Astrocyte (in vitro differentiated cells and primary cell): ENCODE measurements at regions not wholly inside any gene's neighbourhood (a gene's known extent, or its start where the extent isn't known, plus 50 kb on each side); places are given as distances from the start of the nearest gene placed in this dataset.
A peak's percentile ranks its signal among the peaks of the same experiment; 100 is the strongest.

Experiments
- DNase-seq: peaks from one replicate; pipeline ENCODE4 v3.0.0-alpha.2; 2010; ENCODE audit warnings: low read depth
- FAIRE-seq: peaks from 2 replicates; lab custom pipeline; 2011; peaks lifted over from hg19 to GRCh38; lab: Jason Lieb, UNC
- H2AFZ ChIP-seq: 2 replicates; pipeline ENCODE4 v1.6.0; 2012; ENCODE audit warnings: low read depth, low read length, inconsistent platforms
- H3K27ac ChIP-seq: 2 replicates; pipeline ENCODE4 v1.5.1; 2011; ENCODE audit warnings: low read depth, low read length, inconsistent platforms
- H3K27me3 ChIP-seq: 2 replicates; pipeline ENCODE4 v1.6.0; 2011; ENCODE audit warnings: low read length, inconsistent platforms; ENCODE audit not compliant: insufficient read depth
- H3K36me3 ChIP-seq: 2 replicates; pipeline ENCODE4 v1.5.1; 2011; ENCODE audit warnings: low read length, inconsistent platforms; ENCODE audit not compliant: insufficient read depth
- H3K4me1 ChIP-seq: 2 replicates; pipeline ENCODE4 v1.5.1; 2011; ENCODE audit warnings: low read length, inconsistent platforms; ENCODE audit not compliant: insufficient read depth
- H3K4me2 ChIP-seq: 2 replicates; pipeline ENCODE4 v1.6.0; 2012; ENCODE audit warnings: low read length, inconsistent platforms
- H3K4me3 ChIP-seq: 2 replicates; pipeline ENCODE4 v1.5.1; 2011; ENCODE audit warnings: low read depth, mild to moderate bottlenecking, low read length, inconsistent platforms; ENCODE audit not compliant: insufficient read depth
- H3K79me2 ChIP-seq: 2 replicates; pipeline ENCODE4 v1.6.0; 2012; ENCODE audit warnings: mild to moderate bottlenecking, low read length, inconsistent platforms; ENCODE audit not compliant: insufficient read depth
- H3K9ac ChIP-seq: 2 replicates; pipeline ENCODE4 v1.6.0; 2012; ENCODE audit warnings: mild to moderate bottlenecking, low read length, inconsistent platforms
- H3K9me3 ChIP-seq: 2 replicates; pipeline ENCODE4 v1.5.1; 2012; ENCODE audit warnings: low read depth, mild to moderate bottlenecking, low read length, inconsistent platforms; ENCODE audit not compliant: insufficient read depth
- H4K20me1 ChIP-seq: 2 replicates; pipeline ENCODE4 v1.6.0; 2012; ENCODE audit warnings: low read length, inconsistent platforms; ENCODE audit not compliant: insufficient read depth
- H3K27ac Mint-ChIP-seq: one replicate; pipeline ENCODE4 v1.8.0; 2021; ENCODE audit warnings: mild to moderate bottlenecking, mixed read lengths; ENCODE audit not compliant: unreplicated experiment
- H3K27me3 Mint-ChIP-seq: one replicate; pipeline ENCODE4 v1.8.0; 2021; ENCODE audit warnings: low read depth, mixed read lengths; ENCODE audit not compliant: unreplicated experiment
- H3K36me3 Mint-ChIP-seq: one replicate; pipeline ENCODE4 v1.8.0; 2021; ENCODE audit warnings: low read depth, mixed read lengths; ENCODE audit not compliant: unreplicated experiment
- H3K4me1 Mint-ChIP-seq: one replicate; pipeline ENCODE4 v1.8.0; 2021; ENCODE audit warnings: low read depth, mixed read lengths; ENCODE audit not compliant: unreplicated experiment
- H3K4me3 Mint-ChIP-seq: one replicate; pipeline ENCODE4 v1.8.0; 2021; ENCODE audit warnings: mild to moderate bottlenecking, moderate library complexity, mixed read lengths; ENCODE audit not compliant: unreplicated experiment
- H3K9me3 Mint-ChIP-seq: one replicate; pipeline ENCODE4 v1.8.0; 2021; ENCODE audit warnings: mild to moderate bottlenecking, mixed read lengths; ENCODE audit not compliant: unreplicated experiment
- CTCF ChIP-seq: IDR thresholded peaks from 2 replicates; pipeline ENCODE4 v1.5.1; 2011; ENCODE audit warnings: low read depth, mild to moderate bottlenecking, inconsistent platforms, low read length, moderate library complexity; ENCODE audit not compliant: insufficient read depth
- EZH2 ChIP-seq: IDR thresholded peaks from 2 replicates; pipeline ENCODE4 v1.6.1; 2012; ENCODE audit warnings: mild to moderate bottlenecking, low read length, inconsistent platforms; ENCODE audit not compliant: insufficient read depth

- Histone ChIP-seq H3K27me3 (no peaks in the 10 kb centered on the region), H4K20me1 (no peaks in the 10 kb centered on the region), H3K9me3 (no peaks in the 10 kb centered on the region), H3K9ac (no peak overlapping the region), H3K36me3 (no peaks in the 10 kb centered on the region), H3K4me1 (no peaks in the 10 kb centered on the region), H2AFZ (no peak overlapping the region), H3K4me3 (no peak overlapping the region), H3K4me2 (no peak overlapping the region), H3K27ac (no peak overlapping the region), H3K79me2 (no peaks in the 10 kb centered on the region)
- Mint-ChIP-seq H3K4me1 (no peaks in the 10 kb centered on the region), H3K27me3 (no peaks in the 10 kb centered on the region), H3K4me3 (no peak overlapping the region), H3K27ac (no peak overlapping the region), H3K9me3 (peaks cover 4% of the 10 kb centered on the region), H3K36me3 (no peaks in the 10 kb centered on the region)
- no peak for DNase-seq
- TF ChIP-seq CTCF (no peak), EZH2 (no peak)
- FAIRE-seq, result no peak
These were observed 1136.3 kb upstream of the CDH9 start for GRCh38 chr5:28174691-28175090.

GRCh38 chr5:28165096-28165495 lies 1126.7 kb upstream of the CDH9 start:
- no peak for FAIRE-seq
- H3K36me3 ChIP-seq, result no peaks in the 10 kb centered on the region
- no peaks in the 10 kb centered on the region for H3K4me1 ChIP-seq
- Mint-ChIP-seq H3K9me3 (no peaks in the 10 kb centered on the region), H3K36me3 (no peaks in the 10 kb centered on the region), H3K4me3 (no peak overlapping the region), H3K27ac (peak overlapping the region; percentile 56), H3K4me1 (peaks cover 9% of the 10 kb centered on the region), H3K27me3 (no peaks in the 10 kb centered on the region)
- H3K27me3 ChIP-seq, result no peaks in the 10 kb centered on the region
- no peaks in the 10 kb centered on the region for H4K20me1 ChIP-seq
- peak; percentile 30 for DNase-seq
- no peak overlapping the region for H3K27ac ChIP-seq
- H3K79me2 ChIP-seq, result no peaks in the 10 kb centered on the region
- no peaks in the 10 kb centered on the region for H3K9me3 ChIP-seq
- H2AFZ ChIP-seq, result no peak overlapping the region
- H3K4me3 ChIP-seq, result no peak overlapping the region
- TF ChIP-seq CTCF, result no peak
- H3K4me2 ChIP-seq, result peak overlapping the region; percentile 45
- no peak overlapping the region for H3K9ac ChIP-seq

GRCh38 chr5:28164568-28164967 lies 1126.2 kb upstream of the CDH9 start:
- Mint-ChIP-seq H3K4me3 (no peak overlapping the region), H3K4me1 (peaks cover 9% of the 10 kb centered on the region), H3K27me3 (no peaks in the 10 kb centered on the region), H3K36me3 (no peaks in the 10 kb centered on the region), H3K27ac (no peak overlapping the region), H3K9me3 (no peaks in the 10 kb centered on the region)
- H3K4me3 ChIP-seq, result no peak overlapping the region
- TF ChIP-seq CTCF (no peak), EZH2 (no peak)
- no peaks in the 10 kb centered on the region for H3K27me3 ChIP-seq
- DNase-seq, result no peak
- no peaks in the 10 kb centered on the region for H3K9me3 ChIP-seq
- no peak overlapping the region for H3K9ac ChIP-seq
- no peaks in the 10 kb centered on the region for H3K79me2 ChIP-seq
- no peak for FAIRE-seq
- H3K27ac ChIP-seq, result no peak overlapping the region
- H3K36me3 ChIP-seq, result no peaks in the 10 kb centered on the region
- no peak overlapping the region for H3K4me2 ChIP-seq
- H2AFZ ChIP-seq, result no peak overlapping the region
- H3K4me1 ChIP-seq, result no peaks in the 10 kb centered on the region
- H4K20me1 ChIP-seq, result no peaks in the 10 kb centered on the region
